K562 (cell line): ENCODE measurements at regions not wholly inside any gene's neighbourhood (a gene's known extent, or its start where the extent isn't known, plus 50 kb on each side); places are given as distances from the start of the nearest gene placed in this dataset.

ENCODE experiments used
- ATAC-seq: fragments of 200-7000 bp; cut with Tn5 transposase; 3 replicates; pipeline ENCODE4 v1.9.1; 2020; ENCODE audit warnings: moderate library complexity
- BruUV-seq: library from RNA; stranded (reverse); fragments of 400-500 nt; replicated peaks from 2 replicates; lab custom pipeline; 2021; lab: Mats Ljungman, UMichigan
- CTCF ChIA-PET: fragments of 300-600 bp; formaldehyde crosslinking; extraction: SDS; loops from one replicate; lab custom pipeline; 2021; ENCODE audit warnings: low intra/inter-chr PET ratio; lab: Yijun Ruan, JAX
- POLR2A ChIA-PET: fragments of 300-600, 350-650 bp; sonication (Branson Sonifier 250); formaldehyde crosslinking; extraction: SDS; loops from one replicate; lab custom pipeline; 2021; ENCODE audit warnings: antibody characterized with exemption, inconsistent platforms; lab: Yijun Ruan, JAX
- DNase-seq, 4 experiments: peaks; one replicate each; pipeline versions ENCODE4 v3.0.0 to v3.0.0-alpha.2; 2011 to 2018; ENCODE audit warnings: low spot score in 3 of 4, mixed read lengths in 3 of 4; ENCODE audit errors: extremely low read depth in 1 of 4
- FAIRE-seq: peaks from 2 replicates; lab custom pipeline; 2011; peaks lifted over from hg19 to GRCh38; lab: Jason Lieb, UNC
- H2AFZ ChIP-seq: 2 replicates; pipeline ENCODE4 v1.6.0; 2011; ENCODE audit warnings: low read depth, low read length, control low read depth, inconsistent platforms
- H3K27ac ChIP-seq: fragments of 200-600 bp; 3 replicates; pipeline ENCODE4 v1.8.0; 2011; ENCODE audit warnings: low read depth, mild to moderate bottlenecking, control low read depth, inconsistent platforms, low read length, moderate library complexity, mixed read lengths; ENCODE audit errors: extremely low read depth
- H3K27me3 ChIP-seq, 2 experiments: fragments of 300-600 bp in 1 of 2; 2 replicates in 1 of 2; 3 replicates in 1 of 2; pipeline versions ENCODE4 v1.6.0 to v1.8.0; 2011; ENCODE audit warnings: inconsistent platforms in 2 of 2, low read length in 2 of 2, mild to moderate bottlenecking in 1 of 2, mixed read lengths in 1 of 2, moderate library complexity in 1 of 2; ENCODE audit not compliant: control insufficient read depth in 2 of 2, insufficient read depth in 2 of 2
- H3K36me3 ChIP-seq: fragments of 300-600 bp; 3 replicates; pipeline ENCODE4 v1.8.0; 2011; ENCODE audit warnings: mild to moderate bottlenecking, low read length, inconsistent platforms; ENCODE audit not compliant: control insufficient read depth, insufficient read depth
- H3K4me1 ChIP-seq, 2 experiments: fragments of 200-600 bp in 1 of 2; replicated peaks in 1 of 2; 2 replicates in 1 of 2; 3 replicates in 1 of 2; pipeline versions ENCODE4 v1.5.1 to v1.8.0; 2011; ENCODE audit warnings: inconsistent platforms in 2 of 2, low read length in 2 of 2, mild to moderate bottlenecking in 1 of 2, mixed read lengths in 1 of 2, moderate library complexity in 1 of 2; ENCODE audit not compliant: control insufficient read depth in 2 of 2, insufficient read depth in 2 of 2
- H3K4me2 ChIP-seq: 2 replicates; pipeline ENCODE4 v1.6.1; 2011; ENCODE audit warnings: low read length, control low read depth, inconsistent platforms, mixed read lengths; ENCODE audit not compliant: insufficient read depth
- H3K4me3 ChIP-seq: fragments of 200-600 bp; sonication (generic), shearing (Covaris generic); 2 replicates; pipeline ENCODE4 v1.5.1; 2016; ENCODE audit warnings: control low read depth, inconsistent platforms
- H3K79me2 ChIP-seq: fragments of 200-600 bp; 3 replicates; pipeline ENCODE4 v1.8.0; 2011; ENCODE audit warnings: low read length, inconsistent platforms; ENCODE audit not compliant: control insufficient read depth, insufficient read depth
- H3K9ac ChIP-seq, 2 experiments: 2 replicates each; pipeline versions ENCODE4 v1.6.0 to v1.6.1; 2011; ENCODE audit warnings: low read depth in 2 of 2, low read length in 2 of 2, control low read depth in 1 of 2, inconsistent platforms in 1 of 2, mild to moderate bottlenecking in 1 of 2, mixed read lengths in 1 of 2; ENCODE audit not compliant: insufficient read depth in 1 of 2
- H3K9me1 ChIP-seq: one replicate; pipeline ENCODE4 v1.6.0; 2011; ENCODE audit warnings: inconsistent platforms, mild to moderate bottlenecking, low read length, moderate library complexity; ENCODE audit not compliant: control insufficient read depth, insufficient read depth
- H3K9me3 ChIP-seq: replicated peaks from 2 replicates; pipeline ENCODE4 v1.5.1; 2011; ENCODE audit warnings: low read depth, low read length, inconsistent platforms; ENCODE audit not compliant: control insufficient read depth, insufficient read depth
- H4K20me1 ChIP-seq: replicated peaks from 2 replicates; pipeline ENCODE4 v1.6.1; 2011; ENCODE audit warnings: low read length, inconsistent platforms, mixed read lengths; ENCODE audit not compliant: control insufficient read depth, insufficient read depth
- ASH1L ChIP-seq: fragments of 450-650 bp; IDR thresholded peaks from 2 replicates; pipeline ENCODE4 v1.6.1; 2018; ENCODE audit warnings: borderline replicate concordance, mild to moderate bottlenecking, low read depth; ENCODE audit not compliant: partially characterized antibody
- CHCHD3 ChIP-seq: fragments of 250-450 bp; sonication (Bioruptor Pico); IDR thresholded peaks from 2 replicates; pipeline ENCODE4 v2.1.2; 2022; ENCODE audit warnings: mild to moderate bottlenecking
- CREM ChIP-seq: IDR thresholded peaks from 2 replicates; pipeline ENCODE4 v1.6.1; 2014; ENCODE audit warnings: antibody characterized with exemption, low read depth
- ELF1 ChIP-seq: fragments of 200-800 bp; sonication (Bioruptor generic); IDR thresholded peaks from 2 replicates; pipeline ENCODE4 v1.6.1; 2016; ENCODE audit warnings: missing genetic modification characterization, missing compliant biosample characterization
- ESRRB ChIP-seq: fragments of 250-450 bp; sonication (Bioruptor Pico); IDR thresholded peaks from 2 replicates; pipeline ENCODE4 v1.5.0; 2020; ENCODE audit warnings: mild to moderate bottlenecking, moderate library complexity, borderline replicate concordance
- JUN ChIP-seq, 2 experiments: sonication (generic) in 1 of 2; formaldehyde crosslinking in 1 of 2; IDR thresholded peaks; 2 replicates each; pipeline versions ENCODE4 v1.6.1 to v1.8.0; 2012 to 2022; ENCODE audit warnings: borderline replicate concordance in 2 of 2, mild to moderate bottlenecking in 2 of 2, improper control_type of control experiment in 1 of 2, low read depth in 1 of 2, low read length in 1 of 2, missing genetic modification reagents in 1 of 2
- MCM3 ChIP-seq: fragments of 450-650 bp; IDR thresholded peaks from 2 replicates; pipeline ENCODE4 v1.6.1; 2016
- MCM7 ChIP-seq, 2 experiments: fragments of 450-650 bp; IDR thresholded peaks; 2 replicates each; pipeline ENCODE4 v1.6.1; 2016 to 2018
- SMAD4 ChIP-seq: fragments of 250-450 bp; sonication (Bioruptor Pico); conservative IDR thresholded peaks from 2 replicates; pipeline ENCODE4 v1.8.0; 2021; ENCODE audit warnings: inconsistent platforms, mild to moderate bottlenecking, moderate library complexity
- TEAD4 ChIP-seq, 2 experiments: sonication (generic) in 1 of 2; formaldehyde crosslinking in 1 of 2; IDR thresholded peaks; 2 replicates each; pipeline versions ENCODE4 v1.6.1 to v1.8.0; 2012 to 2022; ENCODE audit warnings: borderline replicate concordance in 1 of 2, inconsistent platforms in 1 of 2, low read length in 1 of 2, mild to moderate bottlenecking in 1 of 2, missing genetic modification reagents in 1 of 2
- WHSC1 ChIP-seq: IDR thresholded peaks from one replicate; pipeline ENCODE4 v1.6.1; 2012; ENCODE audit warnings: low read length, control low read depth, inconsistent platforms
- WGBS: fragments of 100-300 bp; shearing (Covaris generic); methylation state at CpG from one replicate; pipeline ENCODE4 v1.1.6; 2016; ENCODE audit warnings: low coverage, mixed read lengths; ENCODE audit not compliant: insufficient coverage; ENCODE audit errors: missing lambda C conversion rate; 5-methylcytosine and 5-hydroxymethylcytosine counted together
- in situ Hi-C: fragments of 300-500 bp; cut with MboI; formaldehyde crosslinking; loops from 4 replicates; pipeline ENCODE4 v1.15.0; 2018; ENCODE audit warnings: inconsistent platforms, mixed read lengths
- intact Hi-C: fragments of 100-400 bp; cut with micrococcal nuclease; formaldehyde crosslinking; loops from 2 replicates; pipeline ENCODE4 v1.14.2; 2022
- TF ChIP-seq, protein P1 (sequence below), 2 experiments: fragments of 450-650 bp in 1 of 2; sonication (generic) in 1 of 2; formaldehyde crosslinking; conservative IDR thresholded peaks; 2 replicates each; pipeline versions ENCODE4 v1.4.0 to v1.8.1; 2020 to 2022; ENCODE audit warnings: mild to moderate bottlenecking in 1 of 2, missing genetic modification reagents in 1 of 2
- TF ChIP-seq, protein P2 (sequence below): sonication (generic); formaldehyde crosslinking; IDR thresholded peaks from 2 replicates; pipeline ENCODE4 v1.8.0; 2022; ENCODE audit warnings: mild to moderate bottlenecking, missing genetic modification reagents
- TF ChIP-seq, protein P3 (sequence below): fragments of 250-450 bp; sonication (Bioruptor Pico); IDR thresholded peaks from 2 replicates; pipeline ENCODE4 v1.4.0; 2020; ENCODE audit warnings: mild to moderate bottlenecking, moderate library complexity
- TF ChIP-seq, protein P4 (sequence below): fragments of 250-450 bp; sonication (Bioruptor Pico); IDR thresholded peaks from 2 replicates; pipeline ENCODE4 v1.4.0; 2020

DNA sequence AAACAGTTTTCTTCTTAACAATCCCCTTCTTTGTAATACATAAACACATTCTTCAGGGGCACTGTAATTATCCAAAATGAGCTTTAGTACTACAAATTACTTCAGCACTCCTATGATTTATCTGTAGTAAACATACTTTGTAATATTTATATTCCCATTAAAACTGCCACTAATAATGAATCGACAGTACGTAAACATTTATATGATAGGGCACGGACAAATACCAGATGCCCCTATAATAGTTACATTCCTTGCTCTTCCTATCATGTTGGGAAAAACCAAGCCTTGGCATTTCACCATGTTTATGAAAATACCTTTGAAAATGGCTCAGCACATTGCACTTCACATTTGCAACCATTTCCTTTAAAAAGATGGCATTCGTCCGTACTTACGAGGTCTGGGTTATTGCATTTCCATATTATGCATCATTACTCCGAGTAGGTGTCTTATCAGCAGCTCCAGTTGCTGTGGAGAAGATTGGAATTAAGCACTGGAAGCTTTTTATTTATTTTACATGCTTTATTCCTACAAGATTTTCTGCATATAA lies 1043.4 kb downstream of the DIAPH3 start:
- FAIRE-seq (no peak), ATAC-seq (no peak), DNase-seq (no peak)
- Histone ChIP-seq H3K9ac (no peak overlapping the region), H3K27ac (no peak overlapping the region), H3K9me3 (no peaks in the 10 kb centered on the region), H2AFZ (no peak overlapping the region), H3K27me3 (no peaks in the 10 kb centered on the region), H3K4me1 (no peaks in the 10 kb centered on the region), H3K36me3 (no peaks in the 10 kb centered on the region), H3K9me1 (no peaks in the 10 kb centered on the region), H3K4me3 (no peak overlapping the region), H3K4me2 (no peak overlapping the region), H4K20me1 (no peaks in the 10 kb centered on the region), H3K79me2 (no peaks in the 10 kb centered on the region)
- ChIA-PET CTCF (interaction anchor here (0.7 kb wide), 1 partner anchor 14 kb away, joined by 3 read pairs; no protein-coding TSS in a partner anchor), POLR2A (interaction anchor here (0.8 kb wide), 1 partner anchor 9 kb away, joined by 3 read pairs; no protein-coding TSS in a partner anchor)
- in situ Hi-C loops (loop anchor here (10.0 kb wide), 1 partner anchor 256 kb away; no protein-coding TSS in a partner anchor), intact Hi-C loops (no loop called here)
- BruUV-seq, result no TSS peak
- WGBS, result 0% methylated on average over 7 of the region's 7 CpGs
- TF ChIP-seq ESRRB (CRISPR knock-in tag) (no peak), MCM7 (IDR thresholded peaks at IDR 0.05) (no peak), CHCHD3 (CRISPR knock-in tag) (no peak), TEAD4 (IDR thresholded peaks at IDR 0.05; ENCODE audit: low read length) (no peak), TEAD4 (CRISPR knock-in tag; IDR thresholded peaks at IDR 0.05; ENCODE audit: borderline replicate concordance) (no peak), SMAD4 (no peak), WHSC1 (no peak), JUN (IDR thresholded peaks at IDR 0.05; ENCODE audit: borderline replicate concordance, low read depth, low read length) (no peak), JUN (CRISPR knock-in tag; IDR thresholded peaks at IDR 0.05; ENCODE audit: borderline replicate concordance) (no peak), CREM (no peak), MCM3 (no peak), ASH1L (no peak), ELF1 (tag) (no peak)
- TF ChIP-seq, protein P1, sequence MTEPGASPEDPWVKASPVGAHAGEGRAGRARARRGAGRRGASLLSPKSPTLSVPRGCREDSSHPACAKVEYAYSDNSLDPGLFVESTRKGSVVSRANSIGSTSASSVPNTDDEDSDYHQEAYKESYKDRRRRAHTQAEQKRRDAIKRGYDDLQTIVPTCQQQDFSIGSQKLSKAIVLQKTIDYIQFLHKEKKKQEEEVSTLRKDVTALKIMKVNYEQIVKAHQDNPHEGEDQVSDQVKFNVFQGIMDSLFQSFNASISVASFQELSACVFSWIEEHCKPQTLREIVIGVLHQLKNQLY (CRISPR knock-in tag; conservative IDR thresholded peaks at IDR 0.05), result no peak
- TF ChIP-seq, protein P2, sequence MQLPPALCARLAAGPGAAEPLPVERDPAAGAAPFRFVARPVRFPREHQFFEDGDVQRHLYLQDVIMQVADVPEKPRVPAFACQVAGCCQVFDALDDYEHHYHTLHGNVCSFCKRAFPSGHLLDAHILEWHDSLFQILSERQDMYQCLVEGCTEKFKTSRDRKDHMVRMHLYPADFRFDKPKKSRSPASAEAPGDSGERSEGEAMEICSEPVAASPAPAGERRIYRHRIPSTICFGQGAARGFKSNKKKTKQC (CRISPR knock-in tag), result no peak
- TF ChIP-seq, protein P3, sequence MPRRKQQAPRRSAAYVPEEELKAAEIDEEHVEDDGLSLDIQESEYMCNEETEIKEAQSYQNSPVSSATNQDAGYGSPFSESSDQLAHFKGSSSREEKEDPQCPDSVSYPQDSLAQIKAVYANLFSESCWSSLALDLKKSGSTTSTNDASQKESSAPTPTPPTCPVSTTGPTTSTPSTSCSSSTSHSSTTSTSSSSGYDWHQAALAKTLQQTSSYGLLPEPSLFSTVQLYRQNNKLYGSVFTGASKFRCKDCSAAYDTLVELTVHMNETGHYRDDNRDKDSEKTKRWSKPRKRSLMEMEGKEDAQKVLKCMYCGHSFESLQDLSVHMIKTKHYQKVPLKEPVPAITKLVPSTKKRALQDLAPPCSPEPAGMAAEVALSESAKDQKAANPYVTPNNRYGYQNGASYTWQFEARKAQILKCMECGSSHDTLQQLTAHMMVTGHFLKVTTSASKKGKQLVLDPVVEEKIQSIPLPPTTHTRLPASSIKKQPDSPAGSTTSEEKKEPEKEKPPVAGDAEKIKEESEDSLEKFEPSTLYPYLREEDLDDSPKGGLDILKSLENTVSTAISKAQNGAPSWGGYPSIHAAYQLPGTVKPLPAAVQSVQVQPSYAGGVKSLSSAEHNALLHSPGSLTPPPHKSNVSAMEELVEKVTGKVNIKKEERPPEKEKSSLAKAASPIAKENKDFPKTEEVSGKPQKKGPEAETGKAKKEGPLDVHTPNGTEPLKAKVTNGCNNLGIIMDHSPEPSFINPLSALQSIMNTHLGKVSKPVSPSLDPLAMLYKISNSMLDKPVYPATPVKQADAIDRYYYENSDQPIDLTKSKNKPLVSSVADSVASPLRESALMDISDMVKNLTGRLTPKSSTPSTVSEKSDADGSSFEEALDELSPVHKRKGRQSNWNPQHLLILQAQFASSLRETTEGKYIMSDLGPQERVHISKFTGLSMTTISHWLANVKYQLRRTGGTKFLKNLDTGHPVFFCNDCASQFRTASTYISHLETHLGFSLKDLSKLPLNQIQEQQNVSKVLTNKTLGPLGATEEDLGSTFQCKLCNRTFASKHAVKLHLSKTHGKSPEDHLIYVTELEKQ (CRISPR knock-in tag), result no peak
- TF ChIP-seq, protein P4, sequence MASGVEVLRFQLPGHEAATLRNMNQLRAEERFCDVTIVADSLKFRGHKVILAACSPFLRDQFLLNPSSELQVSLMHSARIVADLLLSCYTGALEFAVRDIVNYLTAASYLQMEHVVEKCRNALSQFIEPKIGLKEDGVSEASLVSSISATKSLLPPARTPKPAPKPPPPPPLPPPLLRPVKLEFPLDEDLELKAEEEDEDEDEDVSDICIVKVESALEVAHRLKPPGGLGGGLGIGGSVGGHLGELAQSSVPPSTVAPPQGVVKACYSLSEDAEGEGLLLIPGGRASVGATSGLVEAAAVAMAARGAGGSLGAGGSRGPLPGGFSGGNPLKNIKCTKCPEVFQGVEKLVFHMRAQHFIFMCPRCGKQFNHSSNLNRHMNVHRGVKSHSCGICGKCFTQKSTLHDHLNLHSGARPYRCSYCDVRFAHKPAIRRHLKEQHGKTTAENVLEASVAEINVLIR, result no peak
